Stimulated activated memory B cell treated with anti-CD40 and anti-IgM and Interleukin-4, amounts not matched to agents 10 μg/mL and 1 μg/mL and 100 μg/mL, for 72 hours (primary cell): ENCODE measurements at regions not wholly inside any gene's neighbourhood (a gene's known extent, or its start where the extent isn't known, plus 50 kb on each side); places are given as distances from the start of the nearest gene placed in this dataset.

ENCODE experiments used
- ATAC-seq: fragments of 150-1000 bp; cut with Tn5 transposase; 2 replicates; pipeline ENCODE4 v1.10.0; 2021
- H3K27ac Mint-ChIP-seq: one replicate; pipeline ENCODE4 v1.8.0; 2022; ENCODE audit warnings: mild to moderate bottlenecking, mixed read lengths
- H3K27me3 Mint-ChIP-seq: one replicate; pipeline ENCODE4 v1.8.0; 2022; ENCODE audit warnings: mixed read lengths
- H3K36me3 Mint-ChIP-seq: one replicate; pipeline ENCODE4 v1.8.0; 2022; ENCODE audit warnings: mixed read lengths
- H3K4me1 Mint-ChIP-seq: one replicate; pipeline ENCODE4 v1.8.0; 2022; ENCODE audit warnings: mixed read lengths
- H3K4me3 Mint-ChIP-seq: one replicate; pipeline ENCODE4 v1.8.0; 2022; ENCODE audit warnings: mild to moderate bottlenecking, moderate library complexity, mixed read lengths
- H3K9me3 Mint-ChIP-seq: one replicate; pipeline ENCODE4 v1.8.0; 2022; ENCODE audit warnings: mixed read lengths

DNA sequence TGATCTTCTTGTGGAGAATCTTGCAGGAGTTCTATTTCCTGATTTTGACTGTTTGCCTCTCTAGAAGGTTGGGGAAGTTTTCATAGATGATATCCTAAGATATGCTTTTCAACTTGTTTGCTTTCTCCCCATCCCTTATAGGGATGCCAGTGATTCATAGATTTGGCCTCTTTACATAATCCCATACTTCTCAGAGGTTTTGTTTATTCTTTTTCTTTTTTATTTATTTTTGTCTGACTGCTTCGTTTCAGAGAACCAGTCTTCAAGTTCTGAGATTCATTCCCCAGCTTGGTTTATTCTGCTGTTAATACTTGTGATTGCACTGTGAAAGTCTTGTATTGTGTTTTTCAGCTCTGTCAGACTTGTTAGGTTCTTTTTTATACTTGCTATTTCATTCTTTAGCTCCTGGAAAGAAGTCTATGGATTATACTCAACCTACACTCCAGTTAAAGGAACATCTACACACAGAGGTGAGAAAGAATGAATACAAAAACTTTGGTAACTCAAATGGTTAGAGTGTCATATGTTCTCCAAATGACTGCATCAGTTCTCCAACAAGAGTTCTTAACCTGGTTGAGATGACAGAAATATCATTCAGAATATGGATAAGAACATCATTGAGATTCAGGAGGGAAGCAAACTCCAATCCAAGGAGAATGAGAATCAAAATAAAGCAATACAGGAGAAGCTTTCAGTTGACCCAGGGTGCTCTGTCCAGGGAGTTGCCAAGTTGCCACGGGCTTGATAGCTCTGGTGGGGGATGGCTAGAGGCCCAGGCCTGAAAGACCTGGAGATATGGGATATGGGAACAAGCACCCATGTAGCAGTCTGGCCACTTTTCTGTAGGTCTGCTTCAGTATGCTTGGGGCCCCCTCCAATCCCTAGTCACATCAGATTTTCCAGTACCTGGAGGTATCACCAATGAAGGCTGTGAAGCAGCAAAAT lies 150.3 kb downstream of the AHR start:
- ATAC-seq, result no peak
- Mint-ChIP-seq H3K27me3 (peaks cover 29% of the 10 kb centered on the region), H3K9me3 (peaks cover 17% of the 10 kb centered on the region), H3K4me3 (no peak overlapping the region), H3K27ac (no peak overlapping the region), H3K4me1 (no peaks in the 10 kb centered on the region), H3K36me3 (peaks cover 11% of the 10 kb centered on the region)

DNA sequence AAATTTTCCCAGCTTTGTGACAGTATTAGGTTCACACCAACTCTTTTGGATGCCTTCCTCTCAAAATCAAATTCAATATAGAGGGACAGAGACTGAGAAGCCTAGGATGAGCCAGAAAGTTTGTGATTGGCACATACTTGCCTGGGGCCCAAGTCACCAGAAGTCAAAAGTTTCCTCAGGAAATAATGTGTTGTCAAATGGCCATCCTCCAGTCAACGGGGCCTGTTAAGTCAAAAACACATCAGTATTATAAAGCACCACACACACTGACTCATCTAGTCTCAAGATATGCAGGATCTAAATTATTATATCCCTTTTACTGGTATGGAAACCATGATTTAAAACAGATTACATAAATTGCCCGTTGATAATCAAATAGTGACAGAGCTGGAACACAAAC lies 158.1 kb downstream of the AHR start:
- no peak overlapping the region for H3K27ac Mint-ChIP-seq
- no peaks in the 10 kb centered on the region for H3K4me1 Mint-ChIP-seq
- no peak overlapping the region for H3K4me3 Mint-ChIP-seq
- peaks cover 10% of the 10 kb centered on the region for H3K9me3 Mint-ChIP-seq
- H3K27me3 Mint-ChIP-seq, result no peaks in the 10 kb centered on the region
- no peak for ATAC-seq
- no peaks in the 10 kb centered on the region for H3K36me3 Mint-ChIP-seq

DNA sequence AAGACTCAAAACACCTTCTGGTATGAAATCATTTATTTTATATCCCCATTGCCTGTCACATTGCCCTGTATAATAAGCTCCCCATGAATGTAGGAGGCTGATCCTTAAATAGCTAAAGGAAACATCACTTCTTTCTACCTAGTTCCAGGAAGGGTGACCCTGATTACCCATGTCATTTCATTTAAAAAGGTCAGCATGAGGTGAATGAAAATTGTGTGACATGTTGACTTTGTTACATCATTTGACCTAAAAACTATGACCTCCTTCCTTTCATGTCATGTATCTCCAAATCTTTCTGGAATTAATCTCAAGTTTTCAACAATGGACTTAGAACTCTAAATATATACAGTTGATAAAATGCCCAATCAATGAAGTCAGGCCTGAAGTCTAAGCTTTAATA lies 161.5 kb downstream of the AHR start:
- peaks cover 10% of the 10 kb centered on the region for H3K9me3 Mint-ChIP-seq
- no peak overlapping the region for H3K4me3 Mint-ChIP-seq
- no peak for ATAC-seq
- H3K27me3 Mint-ChIP-seq, result no peaks in the 10 kb centered on the region
- no peak overlapping the region for H3K27ac Mint-ChIP-seq
- no peaks in the 10 kb centered on the region for H3K4me1 Mint-ChIP-seq
- no peaks in the 10 kb centered on the region for H3K36me3 Mint-ChIP-seq

DNA sequence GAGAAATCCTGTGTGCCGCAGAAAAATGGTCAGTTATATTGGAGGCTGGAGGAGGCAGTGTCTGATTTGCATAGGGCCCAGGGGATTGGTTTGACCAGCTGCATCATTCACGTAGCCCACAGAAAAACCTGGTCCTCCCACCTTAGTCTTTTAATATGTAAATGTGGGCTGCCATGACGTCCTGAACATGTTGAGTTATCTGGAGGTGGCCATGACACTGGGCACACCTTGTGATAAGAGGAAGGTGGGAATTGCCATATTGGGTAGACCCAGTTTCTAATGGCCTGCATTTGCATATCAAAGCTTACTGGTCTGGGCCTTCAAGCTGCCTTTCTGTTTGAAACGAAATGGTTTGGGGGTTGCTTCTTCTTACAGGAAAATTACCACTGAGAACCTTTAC lies 162.2 kb downstream of the AHR start:
- no peaks in the 10 kb centered on the region for H3K27me3 Mint-ChIP-seq
- H3K27ac Mint-ChIP-seq, result no peak overlapping the region
- no peaks in the 10 kb centered on the region for H3K36me3 Mint-ChIP-seq
- peaks cover 10% of the 10 kb centered on the region for H3K9me3 Mint-ChIP-seq
- no peaks in the 10 kb centered on the region for H3K4me1 Mint-ChIP-seq
- H3K4me3 Mint-ChIP-seq, result no peak overlapping the region
- no peak for ATAC-seq

DNA sequence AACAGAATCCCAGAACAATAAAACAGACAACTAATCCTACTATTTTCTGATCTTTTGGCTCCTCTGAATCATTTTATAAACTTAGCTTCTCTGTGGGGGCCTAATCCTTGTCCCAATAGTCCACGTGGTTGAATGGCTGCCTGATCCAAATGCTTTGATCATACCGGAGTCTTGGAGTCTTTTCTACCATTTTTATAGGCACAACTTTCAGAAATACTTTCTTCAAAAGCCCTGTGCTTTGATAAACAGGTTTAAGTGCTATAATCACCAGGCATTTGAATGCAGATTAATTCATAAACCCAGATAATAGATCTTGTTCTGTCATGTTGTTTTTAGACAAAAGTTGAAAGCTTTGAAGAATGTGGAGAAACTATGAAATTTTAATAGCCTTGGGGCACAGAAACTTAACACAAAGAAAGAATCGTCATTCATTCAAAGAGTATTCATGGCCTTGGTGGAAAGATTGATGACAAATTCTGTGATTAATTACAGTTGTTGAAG lies 163.7 kb downstream of the AHR start:
- Mint-ChIP-seq H3K27me3 (no peaks in the 10 kb centered on the region), H3K27ac (no peak overlapping the region), H3K4me1 (no peaks in the 10 kb centered on the region), H3K36me3 (no peaks in the 10 kb centered on the region), H3K4me3 (no peak overlapping the region), H3K9me3 (peaks cover 10% of the 10 kb centered on the region)
- ATAC-seq, result no peak

DNA sequence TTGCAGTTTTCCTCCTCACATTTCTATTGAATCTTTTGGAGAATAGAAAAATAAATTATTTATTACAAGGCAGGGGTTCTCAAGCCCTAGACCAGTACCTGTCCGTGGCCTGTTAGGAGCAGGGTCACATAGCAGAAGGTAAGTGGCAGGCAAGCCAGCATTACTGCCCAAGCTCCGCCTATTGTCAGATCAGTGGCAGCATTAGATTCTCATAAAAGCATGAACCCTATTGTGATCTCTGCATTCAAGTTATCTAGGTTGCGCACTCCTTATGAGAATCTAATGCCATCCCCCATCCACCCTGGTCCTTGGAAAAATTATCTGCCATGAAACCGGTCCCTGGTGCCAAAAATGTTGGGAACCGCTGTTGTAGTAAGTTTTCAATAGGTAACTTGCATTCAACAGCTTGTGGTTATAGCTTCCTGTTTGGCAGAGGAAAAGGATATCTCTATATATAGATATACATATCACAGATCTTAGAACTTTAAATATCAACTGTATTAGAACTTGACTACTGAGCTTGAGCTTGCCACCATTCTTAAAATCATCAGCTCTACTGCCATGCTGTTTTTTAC lies 165.1 kb downstream of the AHR start:
- H3K4me3 Mint-ChIP-seq, result no peak overlapping the region
- no peaks in the 10 kb centered on the region for H3K36me3 Mint-ChIP-seq
- no peaks in the 10 kb centered on the region for H3K27me3 Mint-ChIP-seq
- no peaks in the 10 kb centered on the region for H3K4me1 Mint-ChIP-seq
- peaks cover 4% of the 10 kb centered on the region for H3K9me3 Mint-ChIP-seq
- ATAC-seq, result no peak
- H3K27ac Mint-ChIP-seq, result no peak overlapping the region

DNA sequence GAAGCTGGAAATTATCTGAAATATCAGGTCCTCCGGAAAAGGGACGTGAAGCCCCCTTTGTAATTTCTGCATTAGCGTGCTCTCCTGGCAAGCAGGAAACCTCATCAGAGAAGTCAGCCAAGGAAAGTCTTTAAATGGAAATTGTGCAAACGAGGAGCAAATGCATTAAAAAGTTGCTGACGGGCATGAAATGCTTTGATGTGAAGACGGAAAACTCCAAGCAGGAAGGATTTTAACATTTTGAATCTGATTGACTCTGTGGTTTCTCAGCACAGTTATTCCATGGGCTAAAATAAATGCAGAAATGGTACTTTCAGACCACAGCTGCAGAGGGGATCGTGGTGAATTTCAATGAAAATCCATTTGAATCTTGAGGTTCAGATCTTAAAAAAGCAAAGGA lies 167.8 kb downstream of the AHR start:
- H3K27me3 Mint-ChIP-seq, result no peaks in the 10 kb centered on the region
- no peaks in the 10 kb centered on the region for H3K9me3 Mint-ChIP-seq
- no peaks in the 10 kb centered on the region for H3K4me1 Mint-ChIP-seq
- no peak overlapping the region for H3K4me3 Mint-ChIP-seq
- H3K27ac Mint-ChIP-seq, result no peak overlapping the region
- H3K36me3 Mint-ChIP-seq, result no peaks in the 10 kb centered on the region
- no peak for ATAC-seq

DNA sequence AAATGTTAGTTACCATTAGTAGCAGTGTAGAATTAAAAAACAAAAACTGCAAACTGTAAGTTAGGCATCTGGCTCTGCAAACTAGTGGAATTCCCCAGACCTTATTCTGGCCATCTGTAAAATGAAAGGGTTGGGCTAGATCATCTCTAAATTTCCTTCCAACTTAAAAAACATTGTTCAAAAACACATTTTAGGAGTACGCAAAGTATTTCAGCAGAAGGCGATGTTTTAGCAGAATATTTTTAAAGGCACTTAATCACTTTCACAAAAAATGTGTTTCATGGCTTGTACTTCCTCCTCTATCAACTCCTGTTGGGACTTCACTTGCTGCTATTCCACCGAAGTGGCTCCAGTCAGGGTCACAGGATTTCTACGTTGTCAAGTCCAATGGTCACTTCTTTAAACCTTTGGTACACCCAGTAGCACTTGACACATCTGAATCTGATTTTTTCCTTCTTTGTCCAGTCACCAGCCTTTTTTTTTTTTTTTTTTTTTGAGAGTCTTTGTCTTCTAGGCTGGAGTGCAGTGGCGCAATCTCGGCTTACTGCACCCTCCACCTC lies 169.0 kb downstream of the AHR start:
- H3K4me1 Mint-ChIP-seq, result no peaks in the 10 kb centered on the region
- no peaks in the 10 kb centered on the region for H3K36me3 Mint-ChIP-seq
- no peaks in the 10 kb centered on the region for H3K9me3 Mint-ChIP-seq
- H3K27me3 Mint-ChIP-seq, result no peaks in the 10 kb centered on the region
- no peak overlapping the region for H3K4me3 Mint-ChIP-seq
- no peak for ATAC-seq
- H3K27ac Mint-ChIP-seq, result no peak overlapping the region

DNA sequence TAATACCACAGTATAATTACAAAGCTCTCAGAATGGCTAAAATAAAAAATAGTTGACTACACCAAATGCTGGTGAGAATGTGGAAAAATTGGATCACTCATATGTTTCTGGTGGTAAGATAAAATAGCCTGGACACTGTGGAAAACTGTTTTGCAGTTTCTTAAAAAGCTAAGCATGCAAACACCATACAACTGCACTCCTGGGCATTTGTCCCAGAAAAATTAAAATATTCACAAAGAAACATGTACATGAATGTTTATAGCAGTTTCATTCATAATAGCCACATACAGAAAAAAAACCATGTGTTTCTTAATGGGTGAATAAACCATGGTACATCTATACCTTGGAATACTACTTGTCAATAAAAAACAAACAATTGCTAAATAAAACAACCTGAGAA lies 172.9 kb downstream of the AHR start:
- no peak for ATAC-seq
- Mint-ChIP-seq H3K36me3 (no peaks in the 10 kb centered on the region), H3K9me3 (no peaks in the 10 kb centered on the region), H3K4me1 (no peaks in the 10 kb centered on the region), H3K27ac (no peak overlapping the region), H3K4me3 (no peak overlapping the region), H3K27me3 (no peaks in the 10 kb centered on the region)

DNA sequence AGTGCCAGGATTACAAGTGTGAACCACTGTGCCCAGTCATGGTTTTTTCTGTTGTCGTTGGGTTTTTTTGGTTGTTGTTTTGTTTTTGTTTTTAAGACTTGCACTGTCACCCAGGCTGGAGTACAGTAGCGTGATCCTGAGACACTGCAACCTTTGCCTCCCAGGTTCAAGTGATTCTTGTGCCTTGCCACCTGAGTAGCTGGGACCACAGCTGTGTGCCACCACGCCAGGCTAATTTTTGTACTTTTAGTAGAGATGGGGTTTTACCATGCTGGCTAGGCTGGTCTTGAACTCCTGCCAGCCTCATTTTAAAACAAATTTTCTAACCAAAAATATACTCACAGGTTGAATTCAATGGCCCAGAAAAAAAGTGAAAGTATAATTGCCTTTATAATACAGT lies 174.1 kb downstream of the AHR start:
- no peaks in the 10 kb centered on the region for H3K36me3 Mint-ChIP-seq
- H3K9me3 Mint-ChIP-seq, result no peaks in the 10 kb centered on the region
- ATAC-seq, result peak; percentile 44
- no peak overlapping the region for H3K4me3 Mint-ChIP-seq
- H3K27me3 Mint-ChIP-seq, result no peaks in the 10 kb centered on the region
- no peak overlapping the region for H3K27ac Mint-ChIP-seq
- no peaks in the 10 kb centered on the region for H3K4me1 Mint-ChIP-seq

DNA sequence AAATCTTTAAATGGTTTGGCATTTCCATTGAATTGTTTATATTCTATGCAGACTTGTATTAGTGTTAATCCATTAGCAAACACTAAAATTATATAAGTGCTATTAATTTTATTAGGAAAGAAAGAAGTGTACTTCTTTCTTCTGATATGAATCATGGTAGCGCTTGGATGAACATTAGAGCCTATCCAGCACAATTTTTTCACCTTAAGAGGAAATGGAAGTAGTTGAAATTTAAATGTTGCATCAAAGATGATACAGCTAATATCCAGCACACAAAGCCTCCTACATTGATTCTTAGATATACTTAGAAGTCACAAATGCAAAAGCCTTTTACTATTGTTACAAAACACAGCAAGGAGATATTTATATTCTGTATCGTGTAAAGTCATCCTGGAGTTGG lies 174.5 kb downstream of the AHR start:
- Mint-ChIP-seq H3K27me3 (no peaks in the 10 kb centered on the region), H3K9me3 (no peaks in the 10 kb centered on the region), H3K36me3 (no peaks in the 10 kb centered on the region), H3K4me3 (no peak overlapping the region), H3K27ac (no peak overlapping the region), H3K4me1 (no peaks in the 10 kb centered on the region)
- ATAC-seq, result peak; percentile 57

DNA sequence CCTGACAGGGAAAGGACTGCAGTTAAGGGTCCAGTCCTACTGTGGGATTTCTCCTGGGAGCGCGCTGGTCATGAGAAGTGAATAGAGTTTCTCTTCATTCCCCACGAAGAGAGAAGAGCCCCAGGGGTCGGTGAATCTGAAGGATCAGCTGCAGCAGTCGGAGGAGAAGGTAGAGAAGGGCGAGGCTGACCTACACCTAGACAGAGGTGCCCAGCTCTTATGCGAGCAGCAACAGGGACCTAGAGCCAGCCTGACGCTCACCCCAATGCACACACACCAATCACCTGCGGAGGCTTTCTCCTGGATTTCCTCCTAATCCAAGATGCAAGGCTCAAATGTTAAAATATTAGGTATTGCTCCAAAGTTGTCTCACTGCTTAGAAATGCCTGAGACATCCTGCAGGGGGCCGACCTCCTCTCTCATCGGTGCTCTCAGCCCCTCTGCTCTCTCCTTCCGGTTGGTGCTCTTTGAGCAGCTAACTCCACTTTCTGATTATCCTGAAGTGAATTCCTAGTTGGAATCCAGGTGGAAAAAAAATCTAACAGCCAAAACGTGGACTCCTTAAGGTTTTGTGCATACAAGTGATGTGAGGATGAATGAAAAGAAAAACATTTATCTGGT lies 176.4 kb downstream of the AHR start:
- Mint-ChIP-seq H3K27ac (no peak overlapping the region), H3K9me3 (no peaks in the 10 kb centered on the region), H3K4me1 (no peaks in the 10 kb centered on the region), H3K27me3 (no peaks in the 10 kb centered on the region), H3K36me3 (no peaks in the 10 kb centered on the region), H3K4me3 (no peak overlapping the region)
- ATAC-seq, result no peak

DNA sequence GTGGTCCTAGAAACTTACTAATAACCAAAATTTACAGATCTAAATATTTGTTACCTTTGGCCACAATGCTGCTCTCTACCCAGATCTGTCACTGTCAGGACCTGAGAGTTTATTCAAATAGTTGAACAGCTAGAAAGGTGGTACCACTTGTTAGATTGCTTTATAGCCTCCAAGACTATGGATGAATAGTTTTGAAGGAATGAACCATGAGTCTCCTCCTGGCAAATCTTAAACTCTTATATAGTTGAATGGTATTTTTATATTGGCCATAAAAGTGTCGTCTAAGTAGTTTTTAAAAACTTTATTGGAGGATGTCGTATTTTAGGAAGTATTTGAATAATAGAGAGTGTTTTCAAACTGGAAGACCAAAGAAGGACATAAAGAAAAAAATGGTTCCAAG lies 178.7 kb downstream of the AHR start:
- no peaks in the 10 kb centered on the region for H3K36me3 Mint-ChIP-seq
- H3K4me3 Mint-ChIP-seq, result no peak overlapping the region
- no peaks in the 10 kb centered on the region for H3K4me1 Mint-ChIP-seq
- no peak overlapping the region for H3K27ac Mint-ChIP-seq
- no peaks in the 10 kb centered on the region for H3K27me3 Mint-ChIP-seq
- H3K9me3 Mint-ChIP-seq, result no peaks in the 10 kb centered on the region
- no peak for ATAC-seq

DNA sequence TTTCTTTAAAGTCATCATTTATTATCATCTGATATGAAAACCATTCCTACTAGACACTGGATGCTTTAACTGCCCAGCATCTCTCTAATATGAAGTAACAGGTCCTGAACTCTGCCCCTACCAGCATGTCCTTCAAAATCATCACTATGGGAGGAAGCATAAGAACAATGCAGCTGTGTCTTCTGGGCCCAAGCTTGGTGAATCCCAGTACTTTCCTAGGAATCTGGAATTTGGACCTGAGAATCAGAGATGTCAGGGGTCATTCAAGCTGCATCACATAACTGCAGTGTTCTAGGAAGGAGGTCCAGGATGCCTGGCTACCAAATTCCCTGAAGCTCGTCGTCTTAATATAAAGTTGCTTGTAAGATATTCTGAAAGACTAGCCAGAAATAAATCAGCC lies 182.7 kb downstream of the AHR start:
- Mint-ChIP-seq H3K27ac (no peak overlapping the region), H3K27me3 (no peaks in the 10 kb centered on the region), H3K4me3 (no peak overlapping the region), H3K9me3 (no peaks in the 10 kb centered on the region), H3K36me3 (no peaks in the 10 kb centered on the region), H3K4me1 (no peaks in the 10 kb centered on the region)
- ATAC-seq, result no peak

DNA sequence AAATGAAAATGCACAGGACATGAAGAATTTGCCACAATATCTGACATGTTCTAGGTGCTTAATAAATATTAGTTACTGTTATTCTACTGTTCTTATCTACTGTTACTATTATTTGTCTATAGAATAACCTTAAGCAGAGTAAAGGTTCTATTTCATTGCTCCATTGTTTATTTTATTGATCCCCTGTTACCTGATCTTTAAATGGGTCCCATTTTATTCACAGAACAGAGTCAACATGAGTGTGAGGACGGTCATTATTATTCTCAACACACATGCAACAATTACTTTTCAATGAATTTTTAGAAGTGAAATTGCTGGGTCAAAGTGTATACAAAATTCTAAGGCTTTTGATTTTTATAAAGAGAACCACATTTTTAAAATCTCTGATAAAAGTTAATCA lies 186.9 kb downstream of the AHR start:
- ATAC-seq, result no peak
- no peak overlapping the region for H3K4me3 Mint-ChIP-seq
- no peaks in the 10 kb centered on the region for H3K27me3 Mint-ChIP-seq
- H3K27ac Mint-ChIP-seq, result no peak overlapping the region
- no peaks in the 10 kb centered on the region for H3K36me3 Mint-ChIP-seq
- H3K4me1 Mint-ChIP-seq, result no peaks in the 10 kb centered on the region
- H3K9me3 Mint-ChIP-seq, result no peaks in the 10 kb centered on the region
